Lung (tissue), 11 donors: ENCODE measurements at regions not wholly inside any gene's neighbourhood (a gene's known extent, or its start where the extent isn't known, plus 50 kb on each side); places are given as distances from the start of the nearest gene placed in this dataset.

Experiments
- ATAC-seq: fragments of 200-7000 bp; cut with Tn5 transposase; one replicate; pipeline ENCODE4 v1.9.1; 2020; ENCODE audit warnings: moderate number of reproducible peaks; ENCODE audit not compliant: insufficient read depth, low FRiP score
- DNase-seq, 3 donors: peaks; one replicate each; pipeline ENCODE4 v3.0.0-alpha.2; 2013 to 2017
- H3K27ac ChIP-seq, 2 donors: one replicate each; pipeline ENCODE4 v1.5.1; 2013; ENCODE audit warnings: mild to moderate bottlenecking in 2 of 2, moderate library complexity in 2 of 2, control low read depth in 1 of 2, inconsistent platforms in 1 of 2, low read depth in 1 of 2, low read length in 1 of 2
- H3K27me3 ChIP-seq, 3 donors: one replicate each; pipeline ENCODE4 v1.5.1; 2013; ENCODE audit warnings: low read length in 2 of 3; ENCODE audit not compliant: control insufficient read depth in 3 of 3, insufficient read depth in 3 of 3
- H3K36me3 ChIP-seq, 4 donors: one replicate each; pipeline ENCODE4 v1.5.1; 2013; ENCODE audit warnings: low read length in 4 of 4, mild to moderate bottlenecking in 1 of 4, moderate library complexity in 1 of 4; ENCODE audit not compliant: control insufficient read depth in 4 of 4, insufficient read depth in 4 of 4
- H3K4me1 ChIP-seq, 5 donors: one replicate each; pipeline ENCODE4 v1.5.1; 2013; ENCODE audit warnings: low read length in 5 of 5, mild to moderate bottlenecking in 2 of 5, moderate library complexity in 1 of 5; ENCODE audit not compliant: control insufficient read depth in 5 of 5, insufficient read depth in 5 of 5
- H3K4me3 ChIP-seq: one replicate; pipeline ENCODE4 v1.5.1; 2013; ENCODE audit warnings: mild to moderate bottlenecking, control low read depth, moderate library complexity
- H3K9ac ChIP-seq, 2 donors: one replicate each; pipeline ENCODE4 v1.5.1; 2013; ENCODE audit warnings: low read length in 2 of 2, control low read depth in 1 of 2; ENCODE audit not compliant: insufficient read depth in 1 of 2
- H3K9me3 ChIP-seq, 4 donors: one replicate each; pipeline ENCODE4 v1.5.1; 2013; ENCODE audit warnings: low read length in 3 of 4, mild to moderate bottlenecking in 1 of 4, moderate library complexity in 1 of 4; ENCODE audit not compliant: control insufficient read depth in 4 of 4, insufficient read depth in 3 of 4
- WGBS, 2 donors: extraction: QIAGEN DNeasy Blood & Tissue Kit; methylation state at CpG; one replicate each; pipeline ENCODE4 v1.1.7; 2013; 5-methylcytosine and 5-hydroxymethylcytosine counted together
- TF ChIP-seq, protein P1 (sequence below): IDR thresholded peaks from 2 replicates; pipeline ENCODE4 v1.5.1; 2012; ENCODE audit warnings: mild to moderate bottlenecking; ENCODE audit errors: control extremely low read depth, extremely low read depth
- donor health status: control.
- donor health status: control.
- donor health status: Bipolar disorder and iron deficiency.
- donor health status: healthy.
- donor health status: DM: yes; HTN: yes; CAD: no.

DNA sequence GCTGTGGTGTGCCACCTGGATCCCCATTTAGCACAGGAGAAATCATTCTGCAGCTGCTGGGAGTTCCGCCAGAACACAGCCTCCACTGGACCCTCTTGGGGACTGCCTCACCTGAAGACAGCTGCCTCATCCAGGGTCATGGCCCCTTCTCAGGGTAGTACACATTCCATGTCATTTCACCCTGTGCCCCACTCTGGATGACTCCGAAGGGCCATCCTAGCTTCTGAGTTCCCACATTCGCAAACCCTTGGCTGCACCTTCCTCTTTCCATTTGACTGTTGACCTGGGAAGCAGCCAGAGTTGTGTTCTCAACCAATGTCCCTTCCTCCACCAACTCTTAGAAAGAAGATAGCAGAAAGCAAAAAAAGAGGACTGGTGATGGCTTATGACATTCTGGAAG is 125.6 kb upstream of the TBX20 start:
- DNase-seq (no peak), ATAC-seq (peak; percentile 37)

GRCh38 chr7:35375516-35375915 is 121.6 kb upstream of the TBX20 start:
- Histone ChIP-seq H3K9ac (no peak overlapping the region), H3K4me3 (no peak overlapping the region), H3K27me3 (no peaks in the 10 kb centered on the region), H3K4me1 (peaks cover 0 to 5% (median 0%) of the 10 kb centered on the region in 5 donors), H3K27ac (peak overlapping the region in 1 of 2 donors; percentile 54), H3K9me3 (peaks cover 0 to 2% (median 0%) of the 10 kb centered on the region in 4 donors), H3K36me3 (no peaks in the 10 kb centered on the region)
- DNase-seq, result no peak
- WGBS, 2 donors, result 64 to 76% methylated on average over 5 of the region's 5 CpGs
- TF ChIP-seq, protein P1, sequence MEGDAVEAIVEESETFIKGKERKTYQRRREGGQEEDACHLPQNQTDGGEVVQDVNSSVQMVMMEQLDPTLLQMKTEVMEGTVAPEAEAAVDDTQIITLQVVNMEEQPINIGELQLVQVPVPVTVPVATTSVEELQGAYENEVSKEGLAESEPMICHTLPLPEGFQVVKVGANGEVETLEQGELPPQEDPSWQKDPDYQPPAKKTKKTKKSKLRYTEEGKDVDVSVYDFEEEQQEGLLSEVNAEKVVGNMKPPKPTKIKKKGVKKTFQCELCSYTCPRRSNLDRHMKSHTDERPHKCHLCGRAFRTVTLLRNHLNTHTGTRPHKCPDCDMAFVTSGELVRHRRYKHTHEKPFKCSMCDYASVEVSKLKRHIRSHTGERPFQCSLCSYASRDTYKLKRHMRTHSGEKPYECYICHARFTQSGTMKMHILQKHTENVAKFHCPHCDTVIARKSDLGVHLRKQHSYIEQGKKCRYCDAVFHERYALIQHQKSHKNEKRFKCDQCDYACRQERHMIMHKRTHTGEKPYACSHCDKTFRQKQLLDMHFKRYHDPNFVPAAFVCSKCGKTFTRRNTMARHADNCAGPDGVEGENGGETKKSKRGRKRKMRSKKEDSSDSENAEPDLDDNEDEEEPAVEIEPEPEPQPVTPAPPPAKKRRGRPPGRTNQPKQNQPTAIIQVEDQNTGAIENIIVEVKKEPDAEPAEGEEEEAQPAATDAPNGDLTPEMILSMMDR, result no peak
- ATAC-seq, result no peak

More for the DNA sequence above, 125.6 kb upstream of the TBX20 start:
- TF ChIP-seq, protein P1, result no peak
- 77 to 84% methylated on average over 3 of the region's 3 CpGs for WGBS, 2 donors
- Histone ChIP-seq H3K36me3 (no peaks in the 10 kb centered on the region), H3K27me3 (no peaks in the 10 kb centered on the region), H3K27ac (no peak overlapping the region), H3K9me3 (peaks cover 0 to 2% (median 0%) of the 10 kb centered on the region in 4 donors), H3K4me1 (peaks cover 0 to 6% (median 1%) of the 10 kb centered on the region in 5 donors), H3K4me3 (no peak overlapping the region), H3K9ac (no peak overlapping the region)

- H3K36me3 ChIP-seq, result no peaks in the 10 kb centered on the region
- DNase-seq (no peak), ATAC-seq (no peak)
- 75 to 82% methylated on average over 13 of the region's 13 CpGs for WGBS, 2 donors
- no peaks in the 10 kb centered on the region for H3K27me3 ChIP-seq
- TF ChIP-seq, protein P1, result no peak
- H3K4me1 ChIP-seq, result peaks cover 0 to 3% (median 0%) of the 10 kb centered on the region in 5 donors
- no peak overlapping the region for H3K9ac ChIP-seq
- no peak overlapping the region for H3K4me3 ChIP-seq
- H3K27ac ChIP-seq, result peak overlapping the region in 1 of 2 donors; percentile 49
- peaks cover 0 to 2% (median 0%) of the 10 kb centered on the region in 4 donors for H3K9me3 ChIP-seq
Observed at GRCh38 chr7:35374858-35375257, 121.0 kb upstream of the TBX20 start.

- no peak for ATAC-seq
- WGBS, 2 donors, result 95 to 100% methylated on average over 2 of the region's 2 CpGs
Observed at GRCh38 chr7:35371221-35371620, 117.3 kb upstream of the TBX20 start.

More at GRCh38 chr7:35371221-35371620, 117.3 kb upstream of the TBX20 start:
- DNase-seq, result no peak
- H3K9ac ChIP-seq, result no peak overlapping the region
- TF ChIP-seq, protein P1, result no peak
- no peaks in the 10 kb centered on the region for H3K9me3 ChIP-seq
- no peak overlapping the region for H3K4me3 ChIP-seq
- no peaks in the 10 kb centered on the region for H3K36me3 ChIP-seq
- H3K4me1 ChIP-seq, result no peaks in the 10 kb centered on the region
- no peak overlapping the region for H3K27ac ChIP-seq
- H3K27me3 ChIP-seq, result no peaks in the 10 kb centered on the region
